H1 (cell line): ENCODE measurements at regions not wholly inside any gene's neighbourhood (a gene's known extent, or its start where the extent isn't known, plus 50 kb on each side); places are given as distances from the start of the nearest gene placed in this dataset.

Source experiments
- ASH2L ChIP-seq: fragments of 200-600, 300-600 bp; sonication (generic); IDR thresholded peaks from one replicate; pipeline ENCODE4 v1.7.1; 2017; ENCODE audit warnings: low read length
- CBX5 ChIP-seq: fragments of 300-800, 300-1000 bp; sonication (generic); IDR thresholded peaks from 2 replicates; pipeline ENCODE4 v1.7.1; 2016; ENCODE audit warnings: antibody characterized with exemption, low read length, low read depth
- CHD7 ChIP-seq: fragments of 300-600 bp; sonication (generic); IDR thresholded peaks from 2 replicates; pipeline ENCODE4 v1.7.1; 2012; ENCODE audit warnings: low read length, moderate library complexity, mild to moderate bottlenecking, inconsistent platforms; ENCODE audit not compliant: insufficient replicate concordance
- EZH2 ChIP-seq: fragments of 200-600 bp; sonication (generic); IDR thresholded peaks from 2 replicates; pipeline ENCODE4 v1.7.1; 2012; ENCODE audit warnings: low read depth, mild to moderate bottlenecking, moderate library complexity, low read length, inconsistent platforms; ENCODE audit not compliant: severe bottlenecking
- MAFK ChIP-seq: IDR thresholded peaks from 2 replicates; pipeline ENCODE4 v1.6.1; 2012; ENCODE audit warnings: low read depth, mild to moderate bottlenecking, improper control_type of control experiment, low read length
- POU5F1 ChIP-seq: IDR thresholded peaks from 2 replicates; pipeline ENCODE4 v1.6.1; 2011; ENCODE audit warnings: low read depth, mild to moderate bottlenecking, low read length, moderate library complexity
- RXRA ChIP-seq: IDR thresholded peaks from 2 replicates; pipeline ENCODE4 v1.6.1; 2011; ENCODE audit warnings: low read depth, mild to moderate bottlenecking, low read length, moderate library complexity; ENCODE audit not compliant: insufficient read depth
- SIRT6 ChIP-seq: IDR thresholded peaks from one replicate; pipeline ENCODE4 v1.7.1; 2012; ENCODE audit warnings: low read length, inconsistent platforms

- TF ChIP-seq CHD7 (no peak), RXRA (no peak), POU5F1 (no peak), ASH2L (no peak), MAFK (no peak), SIRT6 (no peak), EZH2 (no peak), CBX5 (no peak)
These were observed 224.8 kb upstream of the RAG2 start (continued) for GRCh38 chr11:36822829-36823228.
